Coronary artery (tissue), 2 donors: ENCODE measurements at regions not wholly inside any gene's neighbourhood (a gene's known extent, or its start where the extent isn't known, plus 50 kb on each side); places are given as distances from the start of the nearest gene placed in this dataset.
"Not testable (repeated sequence)": the region's sequence is repeated elsewhere in the genome, so short reads cannot be mapped to it uniquely, and the experiment has no call there.

Source experiments
- DNase-seq: peaks from one replicate; pipeline ENCODE4 v3.0.0-alpha.2; 2017; ENCODE audit warnings: low spot score
- H3K27ac ChIP-seq, 2 donors: fragments of 200-600 bp; sonication (generic); one replicate each; pipeline ENCODE4 v1.5.1; 2016 to 2019
- H3K4me3 ChIP-seq: fragments of 200-600 bp; sonication (generic); 2 replicates; pipeline ENCODE4 v1.5.1; 2016; ENCODE audit warnings: mild to moderate bottlenecking, moderate library complexity
- TF ChIP-seq, protein P1 (sequence below): fragments of 200-600 bp; sonication (generic); IDR thresholded peaks from one replicate; pipeline ENCODE4 v1.5.1; 2019; ENCODE audit warnings: antibody characterized with exemption

DNA sequence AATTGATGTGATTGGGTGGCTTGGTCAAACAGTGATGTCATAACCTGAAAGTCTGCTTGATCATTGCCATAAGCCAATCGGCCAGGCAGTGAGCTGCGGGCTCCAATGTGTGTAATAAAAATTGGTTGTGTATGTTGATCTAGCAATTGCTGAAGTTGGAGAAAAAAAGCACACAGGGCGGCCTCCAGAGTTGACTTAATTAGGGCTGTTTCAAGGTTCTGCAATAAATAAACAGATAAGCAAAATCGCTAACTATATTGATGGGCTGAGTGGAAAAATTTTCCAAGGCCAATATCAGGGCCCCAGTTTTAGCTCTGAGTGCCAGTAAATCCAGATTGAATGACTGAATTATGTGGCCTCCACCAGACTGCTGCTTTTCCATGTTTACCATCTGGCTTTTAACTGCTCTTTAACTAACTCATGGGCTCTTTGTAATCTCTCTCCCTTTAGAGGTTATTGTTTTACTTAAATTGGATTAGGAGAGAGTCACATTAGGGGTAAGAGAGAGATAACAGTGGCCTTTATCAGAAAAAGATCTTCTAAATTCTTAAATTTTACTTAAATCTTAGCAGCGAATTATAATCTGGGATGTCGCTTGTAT, 160.6 kb upstream of the WDFY3 start:
- Histone ChIP-seq H3K4me3 (no peak overlapping the region), H3K27ac (no peak overlapping the region)
- no peak for DNase-seq
- TF ChIP-seq, protein P1, sequence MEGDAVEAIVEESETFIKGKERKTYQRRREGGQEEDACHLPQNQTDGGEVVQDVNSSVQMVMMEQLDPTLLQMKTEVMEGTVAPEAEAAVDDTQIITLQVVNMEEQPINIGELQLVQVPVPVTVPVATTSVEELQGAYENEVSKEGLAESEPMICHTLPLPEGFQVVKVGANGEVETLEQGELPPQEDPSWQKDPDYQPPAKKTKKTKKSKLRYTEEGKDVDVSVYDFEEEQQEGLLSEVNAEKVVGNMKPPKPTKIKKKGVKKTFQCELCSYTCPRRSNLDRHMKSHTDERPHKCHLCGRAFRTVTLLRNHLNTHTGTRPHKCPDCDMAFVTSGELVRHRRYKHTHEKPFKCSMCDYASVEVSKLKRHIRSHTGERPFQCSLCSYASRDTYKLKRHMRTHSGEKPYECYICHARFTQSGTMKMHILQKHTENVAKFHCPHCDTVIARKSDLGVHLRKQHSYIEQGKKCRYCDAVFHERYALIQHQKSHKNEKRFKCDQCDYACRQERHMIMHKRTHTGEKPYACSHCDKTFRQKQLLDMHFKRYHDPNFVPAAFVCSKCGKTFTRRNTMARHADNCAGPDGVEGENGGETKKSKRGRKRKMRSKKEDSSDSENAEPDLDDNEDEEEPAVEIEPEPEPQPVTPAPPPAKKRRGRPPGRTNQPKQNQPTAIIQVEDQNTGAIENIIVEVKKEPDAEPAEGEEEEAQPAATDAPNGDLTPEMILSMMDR = no peak

DNA sequence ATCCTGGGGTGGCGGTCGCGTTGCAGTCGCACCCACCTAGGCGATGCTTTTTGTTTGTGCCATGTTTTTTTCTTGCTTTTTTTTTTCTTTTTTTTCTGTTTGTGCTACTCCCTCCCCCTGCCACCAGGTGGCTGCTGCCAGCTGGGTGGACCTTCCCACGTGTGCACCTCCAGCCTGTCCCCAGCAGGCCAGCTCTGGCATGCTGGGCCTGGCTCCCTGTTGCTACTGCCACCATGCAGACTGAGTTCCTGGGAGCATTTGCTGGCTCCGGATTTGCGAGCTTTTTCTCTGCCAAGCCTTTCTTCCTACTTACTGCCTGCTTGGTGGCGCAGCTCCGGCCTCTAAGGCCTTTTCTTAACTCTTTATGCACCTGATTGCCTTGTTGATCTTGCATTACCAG, 161.2 kb upstream of the WDFY3 start:
- TF ChIP-seq, protein P1 = no peak
- H3K27ac ChIP-seq = no peak overlapping the region
- no peak overlapping the region for H3K4me3 ChIP-seq
- DNase-seq = no peak

DNA sequence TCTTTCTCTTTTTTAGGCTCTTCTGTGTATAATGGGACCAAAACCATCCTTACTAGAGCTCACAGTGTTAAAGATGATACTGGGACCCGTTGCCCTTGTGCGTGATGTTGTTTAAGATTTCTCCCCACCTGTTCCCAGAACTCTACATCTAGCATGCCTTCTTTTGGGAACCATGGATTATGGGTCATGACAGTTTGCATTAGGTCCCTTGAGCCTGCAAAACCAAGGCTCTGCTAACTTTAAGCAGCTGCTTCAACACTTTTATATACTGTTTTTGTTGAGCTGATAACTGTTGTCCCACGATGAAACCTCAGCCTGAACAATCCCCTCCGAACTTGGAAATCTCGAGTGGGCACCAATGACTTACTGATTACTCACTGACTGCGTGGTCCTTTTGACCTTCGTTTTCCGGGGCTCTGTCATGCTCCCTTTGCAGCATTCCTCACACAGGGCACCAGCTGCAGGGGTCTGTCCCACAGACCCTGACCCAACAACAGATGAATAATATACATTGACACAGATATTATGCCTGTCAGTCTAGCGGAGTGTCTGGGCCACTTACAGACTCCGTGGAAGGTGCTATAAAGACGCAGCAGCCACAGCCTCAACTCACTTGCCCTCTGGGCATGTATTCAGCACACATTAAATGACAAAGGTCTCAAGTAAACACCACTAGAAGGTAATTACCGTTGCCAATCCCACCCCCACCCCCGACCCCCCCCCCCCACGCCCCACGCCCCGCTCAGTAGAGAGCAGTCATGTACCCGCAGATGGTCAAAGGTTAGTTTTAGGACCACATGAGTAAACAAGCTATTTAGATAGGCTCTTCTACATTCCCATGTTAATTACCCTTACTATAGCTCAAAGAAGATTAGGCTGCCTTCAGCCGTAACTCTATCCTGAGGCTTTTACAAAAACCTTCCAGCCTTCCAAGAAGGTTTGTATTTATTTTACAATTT, 162.0 kb upstream of the WDFY3 start:
- H3K27ac ChIP-seq = no peak overlapping the region
- DNase-seq = no peak
- TF ChIP-seq, protein P1 = no peak
- H3K4me3 ChIP-seq = no peak overlapping the region

DNA sequence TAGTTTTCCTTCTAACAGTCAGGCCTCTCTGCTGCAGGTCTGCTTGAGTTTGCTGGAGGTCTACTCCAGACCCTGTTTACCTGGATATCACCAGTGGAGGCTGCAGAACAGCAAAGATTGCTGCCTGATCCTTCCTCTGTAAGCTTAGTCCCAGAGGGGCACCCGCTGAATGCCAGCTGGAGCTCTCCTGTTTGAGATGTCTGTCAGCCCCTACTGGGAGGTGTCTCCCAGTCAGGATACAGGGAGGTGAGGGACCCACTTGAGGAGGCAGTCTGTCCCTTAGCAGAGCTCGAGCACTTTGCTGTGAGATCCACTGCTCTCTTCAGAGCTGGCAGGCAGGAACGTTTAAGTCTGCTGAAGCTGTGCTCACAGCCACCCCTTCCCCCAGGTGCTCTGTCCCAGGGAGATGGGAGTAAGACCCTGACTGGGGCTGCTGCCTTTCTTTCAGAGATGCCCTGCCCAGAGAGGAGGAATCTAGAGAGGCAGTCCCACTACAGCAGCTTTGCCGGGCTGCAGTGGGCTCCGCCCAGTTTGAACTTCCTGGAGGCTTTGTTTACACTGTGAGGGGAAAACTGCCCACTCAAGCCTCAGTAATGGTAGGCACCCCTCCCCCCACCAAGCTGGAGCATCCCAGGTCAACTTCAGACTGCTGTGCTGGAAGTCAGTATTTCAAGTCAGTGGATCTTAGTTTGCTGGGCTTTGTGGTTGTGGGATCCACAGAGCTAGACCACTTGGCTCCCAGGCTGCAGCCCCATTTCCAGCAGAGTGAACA, 163.1 kb upstream of the WDFY3 start:
- not testable (repeated sequence) for H3K27ac ChIP-seq

DNA sequence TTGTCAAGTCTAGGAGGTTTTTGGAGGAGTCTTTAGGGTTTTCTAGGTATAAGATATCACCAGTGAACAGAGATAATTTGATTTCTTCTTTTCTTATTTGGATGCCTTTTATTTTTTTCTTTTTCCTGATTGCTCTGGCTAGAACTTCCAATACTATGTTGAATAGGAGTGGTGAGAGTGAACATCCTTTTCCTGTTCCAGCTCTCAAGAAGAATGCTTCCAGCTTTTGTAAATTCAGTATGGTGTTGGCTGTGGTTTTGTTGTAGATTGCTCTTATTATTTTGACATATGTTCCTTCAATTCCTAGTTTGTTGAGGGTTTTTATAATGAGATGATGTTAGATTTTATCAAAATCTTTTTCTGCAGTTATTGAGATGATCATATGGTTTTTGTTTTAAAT, 165.6 kb upstream of the WDFY3 start:
- Histone ChIP-seq H3K27ac (no peak overlapping the region), H3K4me3 (no peak overlapping the region)
- TF ChIP-seq, protein P1 = no peak
- no peak for DNase-seq

More for the DNA sequence above, 163.1 kb upstream of the WDFY3 start:
- not testable (repeated sequence) for H3K4me3 ChIP-seq, DNase-seq

DNA sequence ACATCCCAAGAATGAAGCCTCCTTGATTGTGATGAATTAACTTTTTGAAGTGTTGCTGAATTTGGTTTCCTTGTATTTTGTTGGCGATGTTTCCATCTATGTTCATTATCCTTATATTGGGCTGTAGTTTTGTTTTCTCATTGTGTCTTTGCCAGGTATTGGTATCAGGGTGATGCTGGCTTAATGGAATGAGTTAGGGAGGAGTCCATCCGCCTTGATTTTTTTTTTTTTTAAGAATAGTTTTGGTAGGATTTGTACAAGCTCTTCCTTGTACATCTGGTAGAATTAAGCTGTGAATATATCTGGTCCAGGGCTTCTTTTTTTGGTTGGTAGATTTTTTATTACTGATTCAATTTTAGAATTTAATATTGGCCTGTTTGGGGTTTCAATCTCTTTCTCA, 166.1 kb upstream of the WDFY3 start:
- no peak for DNase-seq
- Histone ChIP-seq H3K27ac (no peak overlapping the region), H3K4me3 (no peak overlapping the region)
- TF ChIP-seq, protein P1 = no peak

DNA sequence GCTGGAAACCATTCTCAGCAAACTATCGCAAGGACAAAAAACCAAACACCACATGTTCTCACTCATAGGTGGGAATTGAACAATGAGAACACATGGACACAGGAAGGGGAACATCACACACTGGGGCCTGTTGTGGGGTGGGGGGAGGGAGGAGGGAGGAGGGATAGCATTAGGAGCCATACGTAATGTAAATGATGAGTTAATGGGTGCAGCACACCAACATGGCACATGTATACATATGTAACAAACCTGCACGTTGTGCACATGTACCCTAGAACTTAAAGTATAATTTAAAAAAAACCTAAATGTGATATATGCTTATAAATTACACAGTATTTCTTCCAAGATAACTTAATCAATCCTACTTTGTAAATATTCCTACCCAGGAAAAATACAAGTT, 173.3 kb upstream of the WDFY3 start:
- not testable (repeated sequence) for H3K4me3 ChIP-seq, DNase-seq, H3K27ac ChIP-seq
